ENCODE measurements at regions not wholly inside any gene's neighbourhood (a gene's known extent, or its start where the extent isn't known, plus 50 kb on each side); places are given as distances from the start of the nearest gene placed in this dataset.

DNA sequence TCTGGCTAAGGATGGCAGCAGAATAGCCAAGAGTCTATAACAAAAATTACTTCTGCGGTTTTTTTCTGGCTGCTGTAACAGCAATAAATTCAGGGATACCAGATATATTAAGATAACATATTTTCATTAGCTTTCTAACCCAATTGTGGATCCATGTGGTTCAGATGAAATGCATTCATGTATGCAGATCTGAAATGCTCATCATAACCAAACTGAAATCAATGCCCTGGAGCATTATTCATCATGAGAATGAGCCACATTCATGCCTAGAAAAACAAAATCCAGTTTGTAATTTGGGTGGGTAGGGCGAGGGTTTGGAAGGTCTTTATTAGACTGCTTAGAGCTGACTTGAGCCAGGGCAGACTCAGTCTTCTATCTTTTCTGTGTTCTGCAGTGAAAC lies 69.8 kb upstream of the SEMA3A start:
- POLR2A ChIA-PET, result no interaction called here
- TF ChIP-seq, protein P1, sequence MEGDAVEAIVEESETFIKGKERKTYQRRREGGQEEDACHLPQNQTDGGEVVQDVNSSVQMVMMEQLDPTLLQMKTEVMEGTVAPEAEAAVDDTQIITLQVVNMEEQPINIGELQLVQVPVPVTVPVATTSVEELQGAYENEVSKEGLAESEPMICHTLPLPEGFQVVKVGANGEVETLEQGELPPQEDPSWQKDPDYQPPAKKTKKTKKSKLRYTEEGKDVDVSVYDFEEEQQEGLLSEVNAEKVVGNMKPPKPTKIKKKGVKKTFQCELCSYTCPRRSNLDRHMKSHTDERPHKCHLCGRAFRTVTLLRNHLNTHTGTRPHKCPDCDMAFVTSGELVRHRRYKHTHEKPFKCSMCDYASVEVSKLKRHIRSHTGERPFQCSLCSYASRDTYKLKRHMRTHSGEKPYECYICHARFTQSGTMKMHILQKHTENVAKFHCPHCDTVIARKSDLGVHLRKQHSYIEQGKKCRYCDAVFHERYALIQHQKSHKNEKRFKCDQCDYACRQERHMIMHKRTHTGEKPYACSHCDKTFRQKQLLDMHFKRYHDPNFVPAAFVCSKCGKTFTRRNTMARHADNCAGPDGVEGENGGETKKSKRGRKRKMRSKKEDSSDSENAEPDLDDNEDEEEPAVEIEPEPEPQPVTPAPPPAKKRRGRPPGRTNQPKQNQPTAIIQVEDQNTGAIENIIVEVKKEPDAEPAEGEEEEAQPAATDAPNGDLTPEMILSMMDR (IDR thresholded peaks at IDR 0.05; ENCODE audit: low read depth, low read length), result no peak
- H3K27me3 ChIP-seq (ENCODE audit: control insufficient read depth, insufficient read depth, low read length), result no peaks in the 10 kb centered on the region
- H3K4me3 ChIP-seq (ENCODE audit: low read depth, low read length), result no peak overlapping the region
- H3K27ac ChIP-seq (ENCODE audit: low read depth, low read length), result no peak overlapping the region
- DNase-seq (ENCODE audit: low read depth, low spot score), result no peak
- CTCF ChIA-PET, result interaction anchor here (0.9 kb wide), 1 partner anchor 328 kb away, joined by 3 read pairs; no protein-coding TSS in a partner anchor
- 0 out of 2 replicates have a peak, but pooled peaks cover 7% of the 10 kb centered on the region for H3K9me3 ChIP-seq (ENCODE audit: control insufficient read depth, insufficient read depth, low read length)

DNA sequence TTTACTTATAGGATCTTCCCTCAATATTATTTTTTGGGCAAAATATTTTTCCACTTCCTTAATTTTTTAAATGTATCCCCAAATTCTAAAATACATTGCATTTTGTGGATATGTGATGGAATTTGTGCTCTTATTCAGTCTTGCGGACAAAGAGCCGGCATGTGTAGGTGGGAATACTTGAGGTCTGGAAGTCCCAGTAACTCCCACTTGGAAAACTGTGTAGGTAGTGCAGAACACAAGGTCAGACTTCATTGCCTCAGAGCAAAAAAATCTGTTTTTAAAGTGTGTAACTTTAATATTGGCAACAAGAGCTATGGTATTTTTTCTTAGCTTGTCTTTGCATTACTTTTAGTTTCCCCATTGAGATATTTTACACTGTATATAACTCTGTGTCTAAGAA lies 68.5 kb upstream of the SEMA3A start:
- Histone ChIP-seq H3K9me3 (ENCODE audit: control insufficient read depth, insufficient read depth, low read length) (0 out of 2 replicates have a peak, but pooled peaks cover 7% of the 10 kb centered on the region), H3K27me3 (ENCODE audit: control insufficient read depth, insufficient read depth, low read length) (no peaks in the 10 kb centered on the region), H3K27ac (ENCODE audit: low read depth, low read length) (no peak overlapping the region), H3K4me3 (ENCODE audit: low read depth, low read length) (no peak overlapping the region)
- TF ChIP-seq, protein P1 (IDR thresholded peaks at IDR 0.05; ENCODE audit: low read depth, low read length), result no peak
- ChIA-PET POLR2A (no interaction called here), CTCF (no interaction called here)
- DNase-seq (ENCODE audit: low read depth, low spot score), result no peak

DNA sequence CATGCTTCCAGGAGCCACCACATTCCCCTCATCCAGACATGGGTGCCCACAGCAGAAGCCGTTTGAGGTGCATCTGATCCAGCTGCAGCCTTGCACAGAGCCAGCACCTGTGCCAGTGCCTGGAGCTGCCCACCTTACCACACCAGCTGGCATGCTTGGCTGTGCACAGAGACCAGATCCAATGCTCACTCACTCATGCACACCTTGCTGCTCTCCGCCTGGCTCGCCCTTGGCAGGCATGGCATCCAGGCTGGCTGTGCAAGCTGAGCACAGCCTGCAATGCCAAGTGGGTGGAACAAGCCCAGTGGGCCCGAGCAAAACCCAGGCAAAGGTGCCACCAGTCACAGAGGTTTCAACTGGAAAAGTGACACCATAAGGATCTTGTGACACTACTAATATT lies 66.9 kb upstream of the SEMA3A start:
- ChIA-PET POLR2A (no interaction called here), CTCF (no interaction called here)
- DNase-seq (ENCODE audit: low read depth, low spot score), result no peak
- H3K9me3 ChIP-seq (ENCODE audit: control insufficient read depth, insufficient read depth, low read length), result 0 out of 2 replicates have a peak, but pooled peaks cover 7% of the 10 kb centered on the region
- no peak overlapping the region for H3K4me3 ChIP-seq (ENCODE audit: low read depth, low read length)
- TF ChIP-seq, protein P1 (IDR thresholded peaks at IDR 0.05; ENCODE audit: low read depth, low read length), result no peak
- H3K27me3 ChIP-seq (ENCODE audit: control insufficient read depth, insufficient read depth, low read length), result no peaks in the 10 kb centered on the region
- no peak overlapping the region for H3K27ac ChIP-seq (ENCODE audit: low read depth, low read length)

DNA sequence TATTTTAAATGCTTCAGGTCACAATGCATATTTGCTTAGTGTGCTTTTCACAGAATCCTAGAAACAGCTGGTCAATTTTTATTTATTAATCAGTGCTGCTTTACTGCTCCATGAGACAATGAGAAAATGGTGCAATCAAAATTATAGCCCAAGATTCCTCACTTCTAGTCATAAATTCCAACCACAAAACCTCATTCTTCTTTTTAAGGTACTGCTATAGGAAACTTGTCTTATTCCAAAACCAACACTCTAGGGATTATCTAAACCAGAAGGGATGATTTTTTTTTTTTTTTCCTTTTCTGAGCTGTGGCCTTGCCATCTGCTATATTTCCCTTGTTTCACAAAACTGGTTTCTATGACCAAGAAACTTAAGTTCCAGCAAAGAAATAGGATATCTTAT lies 64.0 kb upstream of the SEMA3A start:
- ChIA-PET POLR2A (interaction anchor here (0.7 kb wide), 1 partner anchor 1637 kb away, joined by 5 read pairs; no protein-coding TSS in a partner anchor), CTCF (no interaction called here)
- Histone ChIP-seq H3K4me3 (ENCODE audit: low read depth, low read length) (no peak overlapping the region), H3K27me3 (ENCODE audit: control insufficient read depth, insufficient read depth, low read length) (no peaks in the 10 kb centered on the region), H3K9me3 (ENCODE audit: control insufficient read depth, insufficient read depth, low read length) (0 out of 2 replicates have a peak, but pooled peaks cover 7% of the 10 kb centered on the region), H3K27ac (ENCODE audit: low read depth, low read length) (no peak overlapping the region)
- TF ChIP-seq, protein P1 (IDR thresholded peaks at IDR 0.05; ENCODE audit: low read depth, low read length), result no peak
- no peak for DNase-seq (ENCODE audit: low read depth, low spot score)

DNA sequence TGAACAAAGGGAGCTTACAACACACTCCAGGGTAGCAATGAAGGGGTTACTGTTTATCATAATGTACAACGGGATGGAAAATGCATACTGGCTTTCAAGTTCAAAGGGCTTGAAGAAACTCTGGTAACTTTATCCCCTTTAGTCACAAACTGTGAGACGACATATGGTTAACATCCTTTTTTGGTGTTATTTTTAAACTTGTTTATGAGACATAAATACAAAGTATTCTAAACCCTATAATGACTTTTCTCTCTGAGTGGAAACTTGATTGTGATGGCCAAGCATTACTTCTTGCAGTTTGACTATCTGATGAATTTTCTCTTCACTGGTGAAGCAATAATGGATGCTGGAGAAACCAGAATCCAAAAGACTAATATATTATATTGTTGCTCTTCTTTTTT lies 62.0 kb upstream of the SEMA3A start:
- TF ChIP-seq, protein P1 (IDR thresholded peaks at IDR 0.05; ENCODE audit: low read depth, low read length), result no peak
- DNase-seq (ENCODE audit: low read depth, low spot score), result no peak
- Histone ChIP-seq H3K27ac (ENCODE audit: low read depth, low read length) (no peak overlapping the region), H3K9me3 (ENCODE audit: control insufficient read depth, insufficient read depth, low read length) (0 out of 2 replicates have a peak, but pooled peaks cover 6% of the 10 kb centered on the region), H3K4me3 (ENCODE audit: low read depth, low read length) (no peak overlapping the region), H3K27me3 (ENCODE audit: control insufficient read depth, insufficient read depth, low read length) (no peaks in the 10 kb centered on the region)
- ChIA-PET POLR2A (interaction anchor here (0.6 kb wide), 2 partner anchors 62 to 329 kb away, joined by 3 read pairs; partner anchors contain the start of gene SEMA3A), CTCF (interaction anchor here (0.9 kb wide), 1 partner anchor 320 kb away, joined by 4 read pairs; no protein-coding TSS in a partner anchor)

Data from AG04450 (cell line).